H9 (cell line): ENCODE measurements at regions not wholly inside any gene's neighbourhood (a gene's known extent, or its start where the extent isn't known, plus 50 kb on each side); places are given as distances from the start of the nearest gene placed in this dataset.
"Not testable (repeated sequence)": the region's sequence is repeated elsewhere in the genome, so short reads cannot be mapped to it uniquely, and the experiment has no call there.

ENCODE experiments used
- DNase-seq: peaks from one replicate; pipeline ENCODE4 v3.0.0-alpha.2; 2017
- H2AFZ ChIP-seq: one replicate; pipeline ENCODE4 v1.6.1; 2013; ENCODE audit warnings: mild to moderate bottlenecking, low read length, control low read depth, moderate library complexity
- H2AK5ac ChIP-seq: 2 replicates; pipeline ENCODE4 v1.6.1; 2013; ENCODE audit warnings: low read length, control low read depth, mixed read lengths; ENCODE audit not compliant: insufficient read length
- H2BK120ac ChIP-seq: one replicate; pipeline ENCODE4 v1.6.1; 2013; ENCODE audit warnings: low read depth, mild to moderate bottlenecking, low read length, control low read depth, inconsistent platforms; ENCODE audit not compliant: poor library complexity, severe bottlenecking
- H2BK12ac ChIP-seq: 2 replicates; pipeline ENCODE4 v1.6.1; 2013; ENCODE audit warnings: low read length, control low read depth, mixed read lengths, low read depth; ENCODE audit not compliant: insufficient read length
- H2BK15ac ChIP-seq: 2 replicates; pipeline ENCODE4 v1.6.1; 2013; ENCODE audit warnings: low read depth, low read length, control low read depth
- H2BK20ac ChIP-seq: one replicate; pipeline ENCODE4 v1.6.1; 2013; ENCODE audit warnings: low read depth, mild to moderate bottlenecking, low read length, control low read depth, inconsistent platforms; ENCODE audit not compliant: poor library complexity, severe bottlenecking
- H2BK5ac ChIP-seq: 2 replicates; pipeline ENCODE4 v1.6.1; 2013; ENCODE audit warnings: low read length, control low read depth, mixed read lengths; ENCODE audit not compliant: insufficient read length
- H3K14ac ChIP-seq: 2 replicates; pipeline ENCODE4 v1.6.1; 2013; ENCODE audit warnings: low read length, control low read depth; ENCODE audit not compliant: insufficient read depth
- H3K18ac ChIP-seq: 2 replicates; pipeline ENCODE4 v1.6.1; 2013; ENCODE audit warnings: low read depth, mild to moderate bottlenecking, mixed read lengths, low read length, control low read depth; ENCODE audit not compliant: insufficient read length
- H3K23ac ChIP-seq: 2 replicates; pipeline ENCODE4 v1.6.1; 2013; ENCODE audit warnings: low read length, control low read depth, mixed read lengths, low read depth; ENCODE audit not compliant: insufficient read length
- H3K23me2 ChIP-seq: 2 replicates; pipeline ENCODE4 v1.6.1; 2013; ENCODE audit warnings: low read depth, mild to moderate bottlenecking, mixed read lengths, low read length, control low read depth; ENCODE audit not compliant: insufficient read length, poor library complexity, severe bottlenecking
- H3K27ac ChIP-seq: 2 replicates; pipeline ENCODE4 v1.5.1; 2013; ENCODE audit warnings: low read length, control low read depth, mixed read lengths, low read depth; ENCODE audit not compliant: insufficient read length
- H3K27me3 ChIP-seq: 2 replicates; pipeline ENCODE4 v1.6.1; 2013; ENCODE audit warnings: low read length, control low read depth, inconsistent platforms; ENCODE audit not compliant: insufficient read depth
- H3K4ac ChIP-seq: 2 replicates; pipeline ENCODE4 v1.6.1; 2013; ENCODE audit warnings: low read depth, mild to moderate bottlenecking, control low read depth, inconsistent platforms, low read length, moderate library complexity
- H3K4me1 ChIP-seq: 2 replicates; pipeline ENCODE4 v1.6.1; 2013; ENCODE audit warnings: low read length, control low read depth, inconsistent platforms; ENCODE audit not compliant: insufficient read depth
- H3K4me2 ChIP-seq: 2 replicates; pipeline ENCODE4 v1.6.1; 2013; ENCODE audit warnings: low read length, control low read depth, mixed read lengths; ENCODE audit not compliant: insufficient read length, insufficient read depth
- H3K56ac ChIP-seq: 2 replicates; pipeline ENCODE4 v1.6.1; 2013; ENCODE audit warnings: low read depth, mild to moderate bottlenecking, mixed read lengths, low read length, control low read depth; ENCODE audit not compliant: insufficient read length
- H3K79me1 ChIP-seq: 2 replicates; pipeline ENCODE4 v1.6.1; 2013; ENCODE audit warnings: low read depth, mild to moderate bottlenecking, moderate library complexity, low read length, control low read depth, inconsistent platforms; ENCODE audit not compliant: insufficient read depth, poor library complexity, severe bottlenecking
- H3K79me2 ChIP-seq: 2 replicates; pipeline ENCODE4 v1.6.1; 2013; ENCODE audit warnings: low read length, control low read depth, inconsistent platforms; ENCODE audit not compliant: insufficient read depth
- H3K9ac ChIP-seq: 2 replicates; pipeline ENCODE4 v1.6.1; 2013; ENCODE audit warnings: low read length, control low read depth, mixed read lengths; ENCODE audit not compliant: insufficient read length; ENCODE audit errors: extremely low read depth
- H3K9me3 ChIP-seq: one replicate; pipeline ENCODE4 v1.6.1; 2013; ENCODE audit warnings: low read depth, low read length, inconsistent platforms; ENCODE audit not compliant: control insufficient read depth
- H3T11ph ChIP-seq: one replicate; pipeline ENCODE4 v1.6.1; 2013; ENCODE audit warnings: mild to moderate bottlenecking, low read length, control low read depth, inconsistent platforms
- H4K20me1 ChIP-seq: one replicate; pipeline ENCODE4 v1.6.1; 2013; ENCODE audit not compliant: control insufficient read depth, insufficient read length, insufficient read depth
- H4K5ac ChIP-seq: 2 replicates; pipeline ENCODE4 v1.6.1; 2013; ENCODE audit warnings: low read depth, mild to moderate bottlenecking, mixed read lengths, low read length, control low read depth; ENCODE audit not compliant: insufficient read length
- H4K8ac ChIP-seq: replicated peaks from 2 replicates; pipeline ENCODE4 v1.6.1; 2013; ENCODE audit warnings: low read length, control low read depth, mixed read lengths, low read depth; ENCODE audit not compliant: insufficient read length
- H4K91ac ChIP-seq: 2 replicates; pipeline ENCODE4 v1.6.1; 2013; ENCODE audit warnings: low read depth, mild to moderate bottlenecking, moderate library complexity, mixed read lengths, low read length, control low read depth; ENCODE audit not compliant: insufficient read length
- H3K27ac Mint-ChIP-seq, 3 experiments: 2 replicates in 2 of 3; 3 replicates in 1 of 3; pipeline ENCODE4 v1.8.0; 2020 to 2021; ENCODE audit warnings: mixed read lengths in 3 of 3, mild to moderate bottlenecking in 1 of 3, moderate library complexity in 1 of 3
- H3K27me3 Mint-ChIP-seq: 2 replicates; pipeline ENCODE4 v1.8.0; 2021; ENCODE audit warnings: low read depth, mild to moderate bottlenecking, moderate library complexity, mixed read lengths
- H3K36me3 Mint-ChIP-seq, 3 experiments: 2 replicates in 2 of 3; 3 replicates in 1 of 3; pipeline ENCODE4 v1.8.0; 2020 to 2021; ENCODE audit warnings: low read depth in 3 of 3, mixed read lengths in 3 of 3; ENCODE audit not compliant: insufficient read depth in 1 of 3
- H3K4me1 Mint-ChIP-seq, 2 experiments: 2 replicates each; pipeline ENCODE4 v1.8.0; 2020; ENCODE audit warnings: mixed read lengths in 2 of 2
- H3K4me3 Mint-ChIP-seq, 2 experiments: 2 replicates in 1 of 2; 3 replicates in 1 of 2; pipeline ENCODE4 v1.8.0; 2020 to 2021; ENCODE audit warnings: mild to moderate bottlenecking in 2 of 2, mixed read lengths in 2 of 2, moderate library complexity in 1 of 2
- H3K9me3 Mint-ChIP-seq, 2 experiments: 2 replicates in 1 of 2; 3 replicates in 1 of 2; pipeline ENCODE4 v1.8.0; 2020; ENCODE audit warnings: mild to moderate bottlenecking in 2 of 2, mixed read lengths in 2 of 2, moderate library complexity in 1 of 2
- WGBS: extraction: QIAGEN DNeasy Blood & Tissue Kit; methylation state at CpG from one replicate; pipeline ENCODE4 v1.1.7; 2013; ENCODE audit warnings: missing lambda C conversion rate, low lambda C conversion rate, mixed read lengths; ENCODE audit not compliant: insufficient read length; ENCODE audit errors: extremely low coverage; 5-methylcytosine and 5-hydroxymethylcytosine counted together
- TF ChIP-seq, protein P1 (sequence below): fragments of 200-600 bp; sonication (generic); conservative IDR thresholded peaks from 3 replicates; pipeline ENCODE4 v1.8.0; 2021; ENCODE audit warnings: antibody characterized with exemption, mild to moderate bottlenecking

DNA sequence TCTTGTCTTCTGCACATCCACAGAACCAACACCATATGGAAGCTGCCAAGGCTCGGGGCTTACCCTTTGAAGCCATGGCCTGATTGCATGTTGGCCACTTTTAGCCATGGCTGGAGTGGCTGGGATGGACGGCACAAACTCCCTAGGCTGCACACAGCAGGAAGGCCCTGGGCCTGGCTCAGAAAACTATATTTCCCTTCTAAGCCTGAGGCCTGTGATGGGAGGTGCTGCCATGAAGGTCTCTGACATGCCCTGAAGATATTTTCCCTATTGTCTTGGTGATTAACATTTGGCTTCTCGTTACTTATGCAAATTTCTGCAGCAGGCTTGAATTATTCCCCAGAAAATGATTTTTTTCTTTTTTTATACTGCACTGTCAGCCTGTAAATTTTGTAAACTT is 387.0 kb upstream of the KCND2 start:
- H3T11ph ChIP-seq = no peak overlapping the region
- Mint-ChIP-seq H3K9me3 (peaks cover 0 to 7% of the 10 kb centered on the region in 2 experiments; a peak in 4 of 5 replicates), H3K27ac (0 out of 7 replicates have a peak overlapping the region, but pooled peaks of 1 of the 3 experiments have one; percentile 22), H3K4me1 (peaks cover 7 to 15% of the 10 kb centered on the region in 2 experiments), H3K36me3 (peaks cover 0 to 10% (median 7%) of the 10 kb centered on the region in 3 experiments; a peak in 5 of 7 replicates), H3K27me3 (no peaks in the 10 kb centered on the region), H3K4me3 (no peak overlapping the region)
- DNase-seq = no peak
- H2BK15ac ChIP-seq = no peak overlapping the region
- no peak overlapping the region for H4K91ac ChIP-seq
- no peaks in the 10 kb centered on the region for H3K27me3 ChIP-seq
- TF ChIP-seq, protein P1, sequence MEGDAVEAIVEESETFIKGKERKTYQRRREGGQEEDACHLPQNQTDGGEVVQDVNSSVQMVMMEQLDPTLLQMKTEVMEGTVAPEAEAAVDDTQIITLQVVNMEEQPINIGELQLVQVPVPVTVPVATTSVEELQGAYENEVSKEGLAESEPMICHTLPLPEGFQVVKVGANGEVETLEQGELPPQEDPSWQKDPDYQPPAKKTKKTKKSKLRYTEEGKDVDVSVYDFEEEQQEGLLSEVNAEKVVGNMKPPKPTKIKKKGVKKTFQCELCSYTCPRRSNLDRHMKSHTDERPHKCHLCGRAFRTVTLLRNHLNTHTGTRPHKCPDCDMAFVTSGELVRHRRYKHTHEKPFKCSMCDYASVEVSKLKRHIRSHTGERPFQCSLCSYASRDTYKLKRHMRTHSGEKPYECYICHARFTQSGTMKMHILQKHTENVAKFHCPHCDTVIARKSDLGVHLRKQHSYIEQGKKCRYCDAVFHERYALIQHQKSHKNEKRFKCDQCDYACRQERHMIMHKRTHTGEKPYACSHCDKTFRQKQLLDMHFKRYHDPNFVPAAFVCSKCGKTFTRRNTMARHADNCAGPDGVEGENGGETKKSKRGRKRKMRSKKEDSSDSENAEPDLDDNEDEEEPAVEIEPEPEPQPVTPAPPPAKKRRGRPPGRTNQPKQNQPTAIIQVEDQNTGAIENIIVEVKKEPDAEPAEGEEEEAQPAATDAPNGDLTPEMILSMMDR = no peak
- no peaks in the 10 kb centered on the region for H3K4me1 ChIP-seq
- no peaks in the 10 kb centered on the region for H3K79me2 ChIP-seq
- no peak overlapping the region for H4K8ac ChIP-seq
- H3K4ac ChIP-seq = no peak overlapping the region
- no peak overlapping the region for H3K9ac ChIP-seq
- H3K14ac ChIP-seq = no peak overlapping the region
- no peak overlapping the region for H3K56ac ChIP-seq
- H3K23ac ChIP-seq = no peak overlapping the region
- H4K5ac ChIP-seq = no peak overlapping the region
- H3K27ac ChIP-seq = no peak overlapping the region
- no peaks in the 10 kb centered on the region for H3K79me1 ChIP-seq
- no peak overlapping the region for H2BK120ac ChIP-seq
- no peaks in the 10 kb centered on the region for H3K9me3 ChIP-seq
- no peak overlapping the region for H2BK5ac ChIP-seq
- no peaks in the 10 kb centered on the region for H3K23me2 ChIP-seq
- no peak overlapping the region for H3K4me2 ChIP-seq
- H3K18ac ChIP-seq = no peak overlapping the region
- no CpG with 5 or more reads among the region's 3 CpGs for WGBS
- no peak overlapping the region for H2BK20ac ChIP-seq
- no peak overlapping the region for H2AFZ ChIP-seq
- H2BK12ac ChIP-seq = no peak overlapping the region
- H2AK5ac ChIP-seq = no peak overlapping the region
- no peaks in the 10 kb centered on the region for H4K20me1 ChIP-seq

GRCh38 chr7:119886525-119886924 is 386.4 kb upstream of the KCND2 start:
- not testable (repeated sequence) for H3K9me3 Mint-ChIP-seq

More at GRCh38 chr7:119886525-119886924, 386.4 kb upstream of the KCND2 start:
- not testable (repeated sequence) for H2BK20ac ChIP-seq, H2BK5ac ChIP-seq, DNase-seq, H3K4me1 ChIP-seq, H3K23me2 ChIP-seq, H3K36me3 Mint-ChIP-seq, H3K23ac ChIP-seq, H3T11ph ChIP-seq, H2AFZ ChIP-seq, H3K4me2 ChIP-seq, H3K27me3 Mint-ChIP-seq, H4K91ac ChIP-seq, H3K56ac ChIP-seq, H4K8ac ChIP-seq, H3K4ac ChIP-seq, H4K20me1 ChIP-seq, H2BK120ac ChIP-seq, H3K18ac ChIP-seq, H3K4me3 Mint-ChIP-seq, H3K27me3 ChIP-seq, H3K27ac ChIP-seq, H2BK15ac ChIP-seq, H2BK12ac ChIP-seq, H4K5ac ChIP-seq, H3K14ac ChIP-seq, H3K79me2 ChIP-seq, H2AK5ac ChIP-seq, H3K79me1 ChIP-seq, H3K9me3 ChIP-seq, H3K9ac ChIP-seq
- Mint-ChIP-seq H3K4me1 (peaks cover 7 to 15% of the 10 kb centered on the region in 2 experiments), H3K27ac (peak overlapping the region in 1 of 3 experiments; percentile 16; a peak in 2 of 7 replicates)
- WGBS = no CpG with 5 or more reads among the region's 3 CpGs
